IgD-negative memory B cell (primary cell): ENCODE measurements at regions not wholly inside any gene's neighbourhood (a gene's known extent, or its start where the extent isn't known, plus 50 kb on each side); places are given as distances from the start of the nearest gene placed in this dataset.

Experiments
- H3K27ac Mint-ChIP-seq, 3 donors: one replicate each; pipeline ENCODE4 v1.8.0; 2020 to 2022; ENCODE audit warnings: mild to moderate bottlenecking in 3 of 3, mixed read lengths in 3 of 3, moderate library complexity in 1 of 3
- H3K27me3 Mint-ChIP-seq: one replicate; pipeline ENCODE4 v1.8.0; 2021; ENCODE audit warnings: mixed read lengths
- H3K36me3 Mint-ChIP-seq: one replicate; pipeline ENCODE4 v1.8.0; 2020; ENCODE audit warnings: mild to moderate bottlenecking, mixed read lengths
- H3K4me1 Mint-ChIP-seq, 3 donors: one replicate each; pipeline ENCODE4 v1.8.0; 2020 to 2022; ENCODE audit warnings: mixed read lengths in 3 of 3, mild to moderate bottlenecking in 1 of 3
- H3K4me3 Mint-ChIP-seq, 4 donors: one replicate each; pipeline ENCODE4 v1.8.0; 2020 to 2022; ENCODE audit warnings: mild to moderate bottlenecking in 4 of 4, mixed read lengths in 4 of 4, moderate library complexity in 3 of 4
- H3K9me3 Mint-ChIP-seq, 3 donors: one replicate each; pipeline ENCODE4 v1.8.0; 2020 to 2021; ENCODE audit warnings: mixed read lengths in 3 of 3, mild to moderate bottlenecking in 1 of 3

DNA sequence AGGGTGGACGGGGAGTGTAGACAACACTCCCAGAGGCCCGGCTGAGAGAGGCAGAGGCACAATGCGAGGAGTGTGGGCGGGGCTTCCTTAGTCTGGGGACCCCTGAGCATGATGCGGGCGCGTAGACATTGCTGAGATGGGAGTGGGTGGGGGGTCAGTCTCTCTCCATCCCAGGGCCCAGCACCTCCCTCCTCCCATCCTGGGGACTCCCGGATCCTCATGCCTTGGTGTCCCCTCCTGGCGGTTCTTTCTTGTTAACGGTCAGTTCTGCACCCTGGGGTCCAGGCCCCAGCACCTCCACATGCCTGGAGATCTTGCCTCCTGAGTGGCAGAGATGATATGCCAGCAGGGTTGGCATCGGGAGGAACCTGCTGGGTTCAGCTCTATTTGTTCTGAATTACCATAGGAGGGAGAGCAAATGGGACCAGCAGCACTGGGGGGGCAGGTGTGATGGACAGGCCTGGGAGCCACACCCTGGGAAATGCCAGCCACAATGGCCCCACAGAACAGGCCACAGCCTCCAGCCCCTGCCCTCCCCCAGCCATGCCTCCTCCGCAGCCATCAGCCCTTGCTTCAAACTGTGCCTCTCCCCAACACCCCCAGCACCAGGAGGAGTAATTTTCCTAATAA, 55.7 kb downstream of the RTL6 start:
- H3K27me3 Mint-ChIP-seq = peaks cover 8% of the 10 kb centered on the region
- H3K36me3 Mint-ChIP-seq = peaks cover 2% of the 10 kb centered on the region
- H3K9me3 Mint-ChIP-seq = peaks cover 0 to 11% (median 2%) of the 10 kb centered on the region in 3 donors
- H3K4me3 Mint-ChIP-seq = no peak overlapping the region
- H3K27ac Mint-ChIP-seq = no peak overlapping the region
- peaks cover 0 to 3% (median 0%) of the 10 kb centered on the region in 3 donors for H3K4me1 Mint-ChIP-seq

- H3K27me3 Mint-ChIP-seq = peaks cover 12% of the 10 kb centered on the region
- peaks cover 0 to 3% (median 0%) of the 10 kb centered on the region in 3 donors for H3K4me1 Mint-ChIP-seq
- no peak overlapping the region for H3K27ac Mint-ChIP-seq
- H3K9me3 Mint-ChIP-seq = peaks cover 0 to 7% (median 2%) of the 10 kb centered on the region in 3 donors
- peaks cover 2% of the 10 kb centered on the region for H3K36me3 Mint-ChIP-seq
- H3K4me3 Mint-ChIP-seq = no peak overlapping the region
Observed at GRCh38 chr22:44441401-44442185, 56.4 kb downstream of the RTL6 start.

DNA sequence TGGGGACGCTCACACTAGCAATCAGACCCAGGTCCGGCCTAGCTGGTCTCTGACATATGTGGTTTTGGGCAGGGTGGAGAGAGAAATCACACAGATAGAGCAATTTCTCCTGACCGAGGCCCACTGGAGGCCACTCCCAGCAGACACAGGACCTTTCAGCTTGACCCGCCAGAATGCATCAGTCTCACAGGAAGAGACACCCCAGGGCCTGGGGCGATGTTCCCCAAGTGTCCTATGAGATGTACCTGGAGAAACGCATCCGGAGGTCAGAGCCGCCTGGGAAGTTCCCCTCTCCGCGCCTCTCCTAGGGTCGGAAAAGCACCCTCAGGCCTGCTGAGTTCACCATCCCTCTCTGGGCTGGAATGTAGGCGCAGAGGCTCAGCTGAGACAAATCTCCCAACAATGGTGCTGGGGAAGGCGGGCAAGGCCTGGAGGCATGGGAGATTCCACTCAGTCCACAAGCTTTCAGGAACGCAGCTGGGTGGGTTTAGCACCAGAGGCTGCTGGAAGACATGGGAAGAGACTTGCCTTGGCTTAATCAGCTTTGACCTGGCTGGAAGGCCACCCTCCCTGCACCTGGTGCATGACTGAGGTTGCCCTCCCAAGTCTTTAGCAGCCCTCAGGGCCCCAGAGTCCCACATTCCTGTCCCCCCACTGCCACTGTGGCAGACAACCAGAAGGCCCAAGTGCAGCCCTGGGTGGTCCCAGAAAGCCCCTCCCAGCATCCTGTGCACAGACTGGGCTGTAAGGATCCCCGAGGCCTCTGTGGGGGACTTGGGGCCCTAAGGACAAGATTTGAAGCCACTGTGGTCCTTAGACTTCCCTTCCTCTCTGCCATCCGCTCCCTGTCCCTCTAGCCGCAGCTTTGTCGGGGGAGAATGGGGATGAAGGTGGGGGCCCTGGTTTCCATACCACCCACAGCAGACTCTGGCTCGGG, 57.5 kb downstream of the RTL6 start:
- Mint-ChIP-seq H3K27me3 (peaks cover 13% of the 10 kb centered on the region), H3K27ac (no peak overlapping the region), H3K9me3 (no peaks in the 10 kb centered on the region), H3K4me3 (no peak overlapping the region), H3K36me3 (no peaks in the 10 kb centered on the region), H3K4me1 (peaks cover 0 to 3% (median 0%) of the 10 kb centered on the region in 3 donors)

DNA sequence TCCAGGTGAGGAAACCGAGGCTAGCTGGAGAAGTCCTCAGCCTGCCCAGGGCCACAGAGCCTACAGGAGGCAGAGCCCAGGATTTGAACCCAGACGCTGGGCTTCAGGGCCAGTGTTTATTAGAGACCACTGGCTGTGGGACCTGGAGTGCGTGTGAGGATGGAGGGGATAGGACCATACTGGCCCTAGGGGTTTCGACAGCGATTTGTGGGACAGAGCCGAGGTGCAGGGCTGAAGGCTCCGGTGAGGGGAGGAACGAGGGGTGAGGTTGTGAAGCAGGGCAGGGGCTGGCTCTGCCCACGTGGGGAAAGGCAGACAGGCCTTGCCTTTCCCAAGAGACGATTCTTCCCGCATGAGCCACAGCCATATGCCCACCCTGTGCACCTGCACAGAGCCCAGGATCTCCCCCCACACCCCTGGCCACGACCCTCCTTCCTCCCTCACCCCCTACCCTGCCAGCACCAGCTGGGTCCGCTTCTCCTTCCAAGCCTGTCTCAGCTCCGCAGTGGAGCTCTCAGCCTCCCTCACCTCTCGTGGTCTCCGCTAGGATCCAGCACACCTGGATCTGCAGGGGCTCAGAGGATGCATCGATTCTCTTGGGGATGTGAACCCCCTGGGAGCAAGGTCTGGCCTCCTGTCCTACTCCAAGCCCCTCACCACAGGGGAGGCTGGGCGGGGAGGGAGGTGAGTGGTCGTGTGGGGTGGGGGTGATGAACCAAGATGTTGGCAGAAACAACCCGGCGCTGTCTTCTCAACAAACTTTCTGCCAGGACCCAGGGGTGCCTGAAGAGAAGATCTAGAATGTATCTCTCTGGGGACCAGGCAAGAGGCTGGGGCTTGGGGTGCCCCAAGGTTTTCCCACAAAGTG, 58.4 kb downstream of the RTL6 start:
- no peaks in the 10 kb centered on the region for H3K36me3 Mint-ChIP-seq
- no peak overlapping the region for H3K27ac Mint-ChIP-seq
- H3K4me3 Mint-ChIP-seq = no peak overlapping the region
- no peaks in the 10 kb centered on the region for H3K9me3 Mint-ChIP-seq
- peaks cover 0 to 3% (median 0%) of the 10 kb centered on the region in 3 donors for H3K4me1 Mint-ChIP-seq
- H3K27me3 Mint-ChIP-seq = peaks cover 13% of the 10 kb centered on the region

- H3K4me1 Mint-ChIP-seq = peaks cover 0 to 3% (median 0%) of the 10 kb centered on the region in 3 donors
- no peak overlapping the region for H3K27ac Mint-ChIP-seq
- no peak overlapping the region for H3K4me3 Mint-ChIP-seq
- no peaks in the 10 kb centered on the region for H3K36me3 Mint-ChIP-seq
- H3K9me3 Mint-ChIP-seq = no peaks in the 10 kb centered on the region
- peaks cover 16% of the 10 kb centered on the region for H3K27me3 Mint-ChIP-seq
Observed at GRCh38 chr22:44438481-44439131, 59.4 kb downstream of the RTL6 start.

- Mint-ChIP-seq H3K4me3 (no peak overlapping the region), H3K36me3 (no peaks in the 10 kb centered on the region), H3K27me3 (peaks cover 18% of the 10 kb centered on the region), H3K4me1 (peaks cover 0 to 3% (median 0%) of the 10 kb centered on the region in 3 donors), H3K9me3 (no peaks in the 10 kb centered on the region), H3K27ac (no peak overlapping the region)
Observed at GRCh38 chr22:44438056-44438455, 60.0 kb downstream of the RTL6 start.

DNA sequence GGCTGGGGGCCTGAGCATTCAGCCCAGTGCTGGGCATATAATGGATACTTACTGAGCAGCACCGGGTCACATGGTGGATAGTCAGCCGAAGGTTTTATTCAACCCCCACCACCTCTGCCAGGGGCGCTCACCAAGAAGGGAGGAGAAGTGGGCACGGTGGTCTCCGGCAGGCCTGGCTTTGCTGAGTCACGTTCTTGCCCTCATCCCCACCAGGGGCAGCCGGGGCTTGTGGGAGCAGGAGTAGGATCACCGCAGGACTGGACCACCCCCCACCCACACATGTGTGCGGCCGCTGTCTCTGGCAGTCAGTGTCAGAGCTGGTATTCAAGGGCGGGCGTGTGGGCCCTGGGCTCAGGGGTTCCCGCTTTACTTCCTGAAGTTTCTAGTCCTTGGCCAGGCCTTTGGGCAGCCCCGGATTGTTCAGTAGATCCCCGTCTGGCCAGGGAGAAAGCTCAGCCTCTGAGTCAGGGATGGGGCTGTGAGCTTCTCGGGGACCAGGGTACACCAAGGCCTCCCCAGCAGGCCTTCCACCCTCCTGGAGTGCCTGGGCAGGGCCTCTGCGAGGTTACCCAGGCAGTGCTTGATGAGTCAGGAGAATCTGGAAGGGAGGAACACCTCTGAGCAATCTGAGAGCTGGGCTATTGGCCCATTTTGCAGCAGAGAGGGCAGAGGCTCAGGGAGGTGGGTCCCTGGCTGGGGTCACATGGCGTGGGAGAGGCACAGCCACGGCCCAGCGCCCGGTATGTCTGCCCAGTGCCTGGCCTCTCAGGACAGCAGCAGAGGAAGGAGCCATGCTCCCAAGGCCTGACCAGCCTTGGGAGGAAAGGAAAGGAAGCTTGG, 60.6 kb downstream of the RTL6 start:
- Mint-ChIP-seq H3K36me3 (no peaks in the 10 kb centered on the region), H3K27ac (no peak overlapping the region), H3K9me3 (no peaks in the 10 kb centered on the region), H3K4me1 (no peaks in the 10 kb centered on the region), H3K4me3 (no peak overlapping the region), H3K27me3 (peaks cover 18% of the 10 kb centered on the region)

- Mint-ChIP-seq H3K36me3 (no peaks in the 10 kb centered on the region), H3K9me3 (no peaks in the 10 kb centered on the region), H3K27me3 (peaks cover 18% of the 10 kb centered on the region), H3K27ac (no peak overlapping the region), H3K4me1 (no peaks in the 10 kb centered on the region), H3K4me3 (no peak overlapping the region)
Observed at GRCh38 chr22:44436736-44437135, 61.3 kb downstream of the RTL6 start.

DNA sequence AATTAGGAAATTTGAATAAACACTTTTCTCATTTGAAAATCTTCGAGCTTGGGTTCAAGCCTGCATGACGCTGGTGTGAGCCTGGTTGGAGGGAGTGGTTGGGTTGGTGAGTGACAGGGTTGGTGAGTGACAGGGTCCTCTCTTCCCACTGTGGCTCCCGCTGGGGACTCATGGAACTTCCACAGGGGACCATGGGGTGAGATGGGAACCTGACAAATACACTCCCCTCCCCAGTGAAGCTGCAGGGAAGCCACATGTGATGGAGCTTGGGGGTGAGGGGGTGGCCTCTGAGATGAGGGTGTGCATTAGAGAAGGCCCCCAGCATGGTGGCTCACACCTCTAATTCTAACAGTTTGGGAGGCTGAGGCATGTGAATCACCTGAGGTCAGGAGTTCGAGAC, 66.8 kb downstream of the RTL6 start:
- H3K36me3 Mint-ChIP-seq = no peaks in the 10 kb centered on the region
- H3K9me3 Mint-ChIP-seq = no peaks in the 10 kb centered on the region
- H3K4me3 Mint-ChIP-seq = no peak overlapping the region
- H3K27ac Mint-ChIP-seq = no peak overlapping the region
- no peaks in the 10 kb centered on the region for H3K4me1 Mint-ChIP-seq
- peaks cover 15% of the 10 kb centered on the region for H3K27me3 Mint-ChIP-seq

GRCh38 chr22:44430716-44431115, 67.3 kb downstream of the RTL6 start:
- Mint-ChIP-seq H3K9me3 (no peaks in the 10 kb centered on the region), H3K4me3 (no peak overlapping the region), H3K36me3 (no peaks in the 10 kb centered on the region), H3K27ac (no peak overlapping the region), H3K27me3 (peaks cover 15% of the 10 kb centered on the region), H3K4me1 (no peaks in the 10 kb centered on the region)

DNA sequence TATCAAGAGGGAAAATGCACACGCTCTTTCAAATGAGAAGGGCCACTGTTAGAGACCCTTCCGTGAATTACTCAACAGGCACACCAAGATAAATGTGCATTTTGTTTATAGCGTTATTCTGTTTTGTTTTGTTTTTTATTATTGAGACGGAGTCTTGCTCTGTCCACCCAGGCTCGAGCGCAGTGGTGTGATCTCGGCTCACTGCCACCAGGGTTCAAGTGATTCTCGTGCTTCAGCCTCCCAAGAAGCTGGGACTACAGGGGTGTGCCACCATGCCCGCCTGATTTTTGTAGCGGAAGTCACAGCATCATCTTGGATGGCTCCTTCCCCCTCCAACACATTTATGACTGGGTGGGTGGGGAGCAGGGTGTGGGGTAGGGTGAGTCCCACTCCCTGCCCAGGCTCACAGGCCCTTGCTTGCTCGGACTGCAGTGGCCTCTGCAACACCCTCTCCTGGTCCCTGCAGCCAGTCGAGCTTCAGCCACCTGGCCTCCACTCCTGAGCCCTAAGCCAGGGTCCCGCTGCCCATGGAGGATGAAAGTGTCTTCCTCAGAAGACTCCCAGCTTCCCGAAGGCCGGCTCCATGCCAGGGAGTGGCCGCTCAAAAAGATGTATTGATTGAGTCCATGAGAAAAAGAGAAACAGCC, 68.0 kb downstream of the RTL6 start:
- Mint-ChIP-seq H3K27me3 (peaks cover 19% of the 10 kb centered on the region), H3K4me1 (no peaks in the 10 kb centered on the region), H3K9me3 (no peaks in the 10 kb centered on the region), H3K36me3 (no peaks in the 10 kb centered on the region), H3K4me3 (no peak overlapping the region), H3K27ac (no peak overlapping the region)

GRCh38 chr22:44428941-44429830, 68.8 kb downstream of the RTL6 start:
- H3K9me3 Mint-ChIP-seq = no peaks in the 10 kb centered on the region
- peaks cover 20% of the 10 kb centered on the region for H3K27me3 Mint-ChIP-seq
- no peaks in the 10 kb centered on the region for H3K36me3 Mint-ChIP-seq
- H3K4me1 Mint-ChIP-seq = no peaks in the 10 kb centered on the region
- H3K27ac Mint-ChIP-seq = no peak overlapping the region
- H3K4me3 Mint-ChIP-seq = no peak overlapping the region
